Mammary epithelial cell (primary cell): ENCODE measurements at regions not wholly inside any gene's neighbourhood (a gene's known extent, or its start where the extent isn't known, plus 50 kb on each side); places are given as distances from the start of the nearest gene placed in this dataset.

Source experiments
- CTCF ChIP-seq, 2 donors: IDR thresholded peaks in 1 of 2; conservative IDR thresholded peaks in 1 of 2; 2 replicates each; pipeline ENCODE4 v1.5.1; 2011 to 2012; ENCODE audit warnings: inconsistent platforms in 2 of 2, low read length in 2 of 2, mild to moderate bottlenecking in 2 of 2, control low read depth in 1 of 2, low read depth in 1 of 2; ENCODE audit not compliant: insufficient read depth in 1 of 2; ENCODE audit errors: extremely low read depth in 1 of 2
- EZH2 ChIP-seq: IDR thresholded peaks from 2 replicates; pipeline ENCODE4 v1.6.1; 2012; ENCODE audit warnings: low read length, inconsistent platforms, borderline replicate concordance

- no peak for TF ChIP-seq CTCF (conservative IDR thresholded peaks at IDR 0.05 in 1 of 2, IDR thresholded peaks at IDR 0.05 in 1 of 2; ENCODE audit: extremely low read depth in 1 of 2, insufficient read depth in 1 of 2, low read depth in 1 of 2, low read length in 2 of 2)
- TF ChIP-seq EZH2, result no peak
Observed at GRCh38 chr1:232519186-232519585, 110.7 kb downstream of the SIPA1L2 start.
